IPS DF 6.9 (cell line): ENCODE measurements at regions not wholly inside any gene's neighbourhood (a gene's known extent, or its start where the extent isn't known, plus 50 kb on each side); places are given as distances from the start of the nearest gene placed in this dataset.

ENCODE experiments used
- DNase-seq: peaks from one replicate; pipeline ENCODE4 v3.0.0-alpha.2; 2013; ENCODE audit warnings: low read depth, low spot score
- H3K27ac ChIP-seq: one replicate; pipeline ENCODE4 v1.5.1; 2013; ENCODE audit warnings: low read length, control low read depth
- H3K27me3 ChIP-seq: 2 replicates; pipeline ENCODE4 v1.6.1; 2013; ENCODE audit warnings: mild to moderate bottlenecking, low read length; ENCODE audit not compliant: control insufficient read depth, insufficient read depth
- H3K36me3 ChIP-seq: 2 replicates; pipeline ENCODE4 v1.6.1; 2013; ENCODE audit warnings: low read length; ENCODE audit not compliant: control insufficient read depth, insufficient read depth
- H3K4me1 ChIP-seq: 2 replicates; pipeline ENCODE4 v1.6.1; 2013; ENCODE audit warnings: low read length; ENCODE audit not compliant: control insufficient read depth, insufficient read depth
- H3K4me3 ChIP-seq: 2 replicates; pipeline ENCODE4 v1.5.1; 2013; ENCODE audit warnings: mild to moderate bottlenecking, low read length
- H3K9me3 ChIP-seq: 2 replicates; pipeline ENCODE4 v1.6.1; 2013; ENCODE audit warnings: low read length, inconsistent platforms; ENCODE audit not compliant: control insufficient read depth, insufficient read depth
- WGBS: extraction: QIAGEN DNeasy Blood & Tissue Kit; methylation state at CpG from one replicate; pipeline ENCODE4 v1.1.7; 2013; ENCODE audit warnings: mixed read lengths, missing lambda C conversion rate; ENCODE audit not compliant: insufficient read length, insufficient coverage; 5-methylcytosine and 5-hydroxymethylcytosine counted together

DNA sequence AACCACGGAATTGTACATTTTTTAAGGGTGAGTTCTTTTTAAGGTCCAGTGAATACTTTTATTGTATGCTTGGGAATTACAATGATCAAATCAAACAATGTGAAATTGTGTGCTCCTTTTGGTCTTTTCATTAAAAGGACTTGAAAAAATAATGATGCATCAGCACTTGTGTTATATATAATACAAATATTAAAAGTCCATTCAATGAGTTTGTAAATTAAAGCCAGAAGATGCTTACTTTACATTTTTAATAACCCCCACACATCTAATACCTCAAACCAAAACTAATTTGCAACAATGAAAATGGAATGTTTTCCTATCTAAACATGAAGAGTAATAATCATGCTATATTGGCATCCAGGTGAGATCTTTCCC, 369.8 kb upstream of the LCORL start:
- H3K27ac ChIP-seq = no peak overlapping the region
- H3K4me3 ChIP-seq = no peak overlapping the region
- no peaks in the 10 kb centered on the region for H3K9me3 ChIP-seq
- no peaks in the 10 kb centered on the region for H3K36me3 ChIP-seq
- H3K4me1 ChIP-seq = no peaks in the 10 kb centered on the region; the same call in 1 of the 2 replicates
- DNase-seq = no peak
- WGBS = no CpG with 5 or more reads among the region's 1 CpG
- no peaks in the 10 kb centered on the region for H3K27me3 ChIP-seq

DNA sequence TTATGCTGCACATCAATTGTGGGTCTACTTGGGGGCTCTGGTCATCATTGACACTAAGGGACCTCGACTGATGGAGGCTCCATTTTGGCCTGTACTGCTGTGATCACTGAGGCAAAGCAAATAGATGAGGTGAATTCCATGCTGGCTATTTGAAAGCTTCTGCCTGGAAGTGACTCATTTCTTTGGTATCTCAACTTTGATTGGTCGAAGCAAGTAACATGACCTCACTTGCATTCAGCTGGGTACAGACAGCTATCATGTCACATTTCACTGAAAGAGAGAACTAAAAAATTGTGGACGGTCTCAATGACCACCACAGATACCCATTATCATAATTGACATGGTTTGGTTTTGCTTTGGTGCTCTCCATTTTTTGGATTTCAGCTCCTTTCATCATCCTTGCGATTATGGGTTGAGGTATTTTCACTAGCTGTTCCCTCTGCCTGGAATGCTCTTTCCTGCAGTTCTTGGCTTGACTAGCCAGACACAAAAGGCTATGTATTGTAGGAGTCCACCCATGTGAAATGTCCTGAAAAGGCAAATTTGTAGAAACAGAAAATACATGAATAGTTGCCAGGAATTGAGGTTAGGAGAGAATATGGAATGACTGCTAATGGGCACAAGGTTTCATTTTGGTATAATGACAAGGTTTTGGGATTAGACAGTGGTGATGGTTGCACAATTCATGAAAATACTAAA, 369.2 kb upstream of the LCORL start:
- Histone ChIP-seq H3K4me3 (no peak overlapping the region), H3K9me3 (no peaks in the 10 kb centered on the region), H3K4me1 (no peaks in the 10 kb centered on the region; the same call in 1 of the 2 replicates), H3K27ac (no peak overlapping the region), H3K27me3 (no peaks in the 10 kb centered on the region), H3K36me3 (no peaks in the 10 kb centered on the region)
- no peak for DNase-seq
- no CpG with 5 or more reads among the region's 4 CpGs for WGBS

DNA sequence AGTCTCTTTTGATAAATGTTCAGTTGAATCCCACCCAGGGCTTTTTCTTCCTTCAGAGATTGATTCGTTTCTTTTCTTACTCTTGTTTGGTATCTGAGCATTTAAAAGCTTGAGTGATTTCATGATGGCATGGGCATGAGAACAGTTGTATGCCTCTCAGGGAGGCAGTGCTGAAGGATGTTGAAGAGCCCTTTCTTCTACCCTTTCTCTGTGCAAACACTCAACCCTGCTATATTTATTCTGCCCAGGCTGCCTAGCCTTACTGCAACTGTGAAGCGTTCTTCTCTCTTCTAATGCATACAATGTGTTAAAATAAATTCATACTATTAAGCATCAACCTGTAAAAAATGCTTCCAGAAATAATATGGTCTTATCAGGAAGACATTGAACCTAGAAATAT, 367.6 kb upstream of the LCORL start:
- H3K36me3 ChIP-seq = no peaks in the 10 kb centered on the region
- no peaks in the 10 kb centered on the region for H3K9me3 ChIP-seq
- DNase-seq = no peak
- WGBS = no CpG with 5 or more reads among the region's 2 CpGs
- H3K4me3 ChIP-seq = no peak overlapping the region
- no peaks in the 10 kb centered on the region; the same call in 1 of the 2 replicates for H3K4me1 ChIP-seq
- no peaks in the 10 kb centered on the region for H3K27me3 ChIP-seq
- no peak overlapping the region for H3K27ac ChIP-seq

DNA sequence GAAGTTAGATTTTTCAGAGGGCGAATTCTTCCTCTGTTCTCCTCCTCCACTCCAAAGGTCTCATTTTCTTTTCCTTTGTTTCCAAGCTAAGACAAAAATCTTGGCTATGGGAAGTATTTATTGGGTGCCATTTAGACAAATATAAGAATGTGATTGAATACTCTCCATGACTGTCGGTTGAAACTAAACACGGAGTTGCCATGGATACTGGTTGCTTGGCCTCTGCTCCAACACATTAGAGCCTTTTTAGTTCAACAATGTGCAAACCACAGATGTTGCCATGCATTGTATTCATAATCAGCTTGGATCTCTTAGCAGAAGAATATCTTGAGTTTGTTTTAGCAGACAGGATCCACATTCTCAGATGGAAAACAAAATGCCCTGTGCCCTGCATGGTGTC, 366.5 kb upstream of the LCORL start:
- Histone ChIP-seq H3K36me3 (no peaks in the 10 kb centered on the region), H3K9me3 (no peaks in the 10 kb centered on the region), H3K27me3 (no peaks in the 10 kb centered on the region), H3K4me3 (no peak overlapping the region), H3K4me1 (no peaks in the 10 kb centered on the region; the same call in 1 of the 2 replicates), H3K27ac (no peak overlapping the region)
- no CpG with 5 or more reads among the region's 3 CpGs for WGBS
- no peak for DNase-seq

DNA sequence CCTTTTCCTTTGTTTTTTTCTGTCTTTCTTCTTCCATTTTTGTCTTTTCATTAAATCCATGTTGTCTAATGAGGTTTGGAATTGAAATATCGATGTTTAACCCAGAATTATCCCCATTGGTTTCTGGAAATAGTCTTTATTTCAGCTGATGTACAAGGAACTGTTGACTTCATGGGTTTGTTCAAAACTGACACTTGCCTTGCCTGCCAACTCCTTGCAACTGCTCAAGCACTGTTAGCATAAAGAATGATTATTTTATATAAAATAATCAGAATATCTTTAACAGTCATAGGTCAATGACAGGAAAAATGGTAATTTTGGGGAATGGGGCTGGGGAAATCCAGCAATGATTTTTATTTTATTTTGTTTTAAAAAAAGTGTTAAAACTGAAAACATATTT, 359.6 kb upstream of the LCORL start:
- H3K27me3 ChIP-seq = peaks cover 3% of the 10 kb centered on the region; the same call in 1 of the 2 replicates
- no peaks in the 10 kb centered on the region for H3K4me1 ChIP-seq
- no peaks in the 10 kb centered on the region for H3K9me3 ChIP-seq
- no peak overlapping the region for H3K27ac ChIP-seq
- WGBS = no CpG with 5 or more reads among the region's 1 CpG
- no peak for DNase-seq
- no peak overlapping the region for H3K4me3 ChIP-seq
- no peaks in the 10 kb centered on the region for H3K36me3 ChIP-seq

DNA sequence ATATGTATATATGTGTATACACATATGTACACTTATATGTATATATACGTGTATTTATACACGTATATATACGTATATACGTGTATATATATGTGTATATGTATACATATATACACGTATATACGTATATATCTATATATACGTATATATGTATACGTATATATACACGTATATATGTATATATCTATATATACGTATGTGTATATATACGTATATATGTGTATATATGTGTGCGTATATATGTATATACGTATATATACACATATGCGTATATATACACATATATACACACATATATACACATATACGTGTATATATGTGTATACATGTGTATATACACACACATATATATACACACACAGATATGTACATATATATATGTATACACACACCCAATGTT, 348.0 kb upstream of the LCORL start:
- Histone ChIP-seq H3K9me3 (no peaks in the 10 kb centered on the region), H3K4me1 (no peaks in the 10 kb centered on the region), H3K4me3 (no peak overlapping the region), H3K27ac (no peak overlapping the region), H3K27me3 (no peaks in the 10 kb centered on the region), H3K36me3 (no peaks in the 10 kb centered on the region)
- WGBS = no CpG with 5 or more reads among the region's 15 CpGs
- DNase-seq = no peak

DNA sequence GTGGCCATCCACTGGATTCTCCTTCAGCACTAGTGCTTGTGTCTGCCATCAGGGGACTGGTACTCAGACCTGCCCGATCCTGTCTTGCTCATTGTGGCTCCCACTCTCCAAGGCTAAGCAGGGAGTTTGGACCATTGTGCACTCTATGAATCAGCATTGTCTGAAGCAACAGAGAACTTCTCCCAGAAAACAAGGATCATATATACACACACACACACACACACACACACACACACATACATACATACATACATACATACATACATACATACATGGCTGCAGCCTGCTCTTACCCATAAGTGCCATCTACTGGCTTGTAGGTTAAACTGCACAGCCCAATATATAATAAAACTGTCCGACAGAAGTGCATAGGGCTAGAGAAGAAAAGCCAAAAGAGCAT, 345.3 kb upstream of the LCORL start:
- Histone ChIP-seq H3K27ac (no peak overlapping the region), H3K27me3 (no peaks in the 10 kb centered on the region), H3K36me3 (no peaks in the 10 kb centered on the region), H3K4me3 (no peak overlapping the region), H3K9me3 (no peaks in the 10 kb centered on the region), H3K4me1 (no peaks in the 10 kb centered on the region)
- no CpG with 5 or more reads among the region's 2 CpGs for WGBS
- DNase-seq = no peak

- no CpG with 5 or more reads among the region's 3 CpGs for WGBS
- H3K36me3 ChIP-seq = no peaks in the 10 kb centered on the region
- no peaks in the 10 kb centered on the region for H3K27me3 ChIP-seq
Measured at GRCh38 chr4:18366136-18366535, 344.6 kb upstream of the LCORL start.

DNA sequence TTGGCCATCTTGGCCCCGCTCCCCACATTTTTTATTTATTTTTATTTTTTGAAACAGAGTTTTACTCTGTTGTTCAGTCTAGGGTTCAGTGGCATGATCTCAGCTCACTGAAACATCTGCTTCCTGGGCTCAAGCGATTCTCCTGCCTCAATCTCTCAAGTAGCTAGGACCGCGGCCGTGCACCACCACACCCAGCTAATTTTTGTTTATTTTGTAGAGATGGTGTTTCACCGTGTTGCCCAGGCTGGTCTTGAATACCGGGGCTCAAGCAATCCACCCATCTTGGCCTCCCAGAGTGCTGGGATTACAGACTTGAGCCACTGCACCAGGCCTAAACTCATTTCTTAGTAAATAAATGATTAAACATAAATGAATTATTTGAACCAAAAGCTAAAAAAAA, 322.0 kb upstream of the LCORL start:
- H3K4me1 ChIP-seq = no peaks in the 10 kb centered on the region
- no peak for DNase-seq
- no peaks in the 10 kb centered on the region for H3K27me3 ChIP-seq
- H3K9me3 ChIP-seq = no peaks in the 10 kb centered on the region
- no CpG with 5 or more reads among the region's 7 CpGs for WGBS
- H3K36me3 ChIP-seq = no peaks in the 10 kb centered on the region
- no peak overlapping the region for H3K27ac ChIP-seq
- H3K4me3 ChIP-seq = no peak overlapping the region

More at GRCh38 chr4:18366136-18366535, 344.6 kb upstream of the LCORL start:
- no peaks in the 10 kb centered on the region for H3K4me1 ChIP-seq
- DNase-seq = no peak
- no peak overlapping the region for H3K4me3 ChIP-seq
- H3K9me3 ChIP-seq = no peaks in the 10 kb centered on the region
- H3K27ac ChIP-seq = no peak overlapping the region

DNA sequence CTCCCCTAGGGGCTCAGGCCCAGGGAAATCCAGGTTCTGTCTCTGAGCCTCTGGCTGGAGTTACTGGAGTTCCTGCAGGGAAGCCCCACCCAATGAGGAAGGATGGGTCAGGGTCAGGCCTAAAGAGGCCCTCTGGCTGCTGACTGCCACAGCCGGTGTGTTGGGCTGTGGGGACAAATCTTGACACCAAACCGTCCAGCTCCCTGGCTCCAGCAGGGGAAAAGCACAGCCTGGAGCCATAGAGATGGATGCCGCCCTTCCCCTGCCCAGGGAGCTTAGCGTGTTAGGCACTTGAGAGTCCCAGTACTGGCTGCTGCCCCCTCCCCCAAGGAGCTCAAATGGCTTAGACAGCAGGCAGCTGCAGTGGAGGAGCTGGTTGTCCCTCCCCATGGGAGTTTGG, 321.3 kb upstream of the LCORL start:
- no peak overlapping the region for H3K4me3 ChIP-seq
- no peak for DNase-seq
- no peaks in the 10 kb centered on the region for H3K36me3 ChIP-seq
- H3K27ac ChIP-seq = no peak overlapping the region
- no peaks in the 10 kb centered on the region for H3K27me3 ChIP-seq
- WGBS = no CpG with 5 or more reads among the region's 4 CpGs
- no peaks in the 10 kb centered on the region for H3K9me3 ChIP-seq
- H3K4me1 ChIP-seq = no peaks in the 10 kb centered on the region

DNA sequence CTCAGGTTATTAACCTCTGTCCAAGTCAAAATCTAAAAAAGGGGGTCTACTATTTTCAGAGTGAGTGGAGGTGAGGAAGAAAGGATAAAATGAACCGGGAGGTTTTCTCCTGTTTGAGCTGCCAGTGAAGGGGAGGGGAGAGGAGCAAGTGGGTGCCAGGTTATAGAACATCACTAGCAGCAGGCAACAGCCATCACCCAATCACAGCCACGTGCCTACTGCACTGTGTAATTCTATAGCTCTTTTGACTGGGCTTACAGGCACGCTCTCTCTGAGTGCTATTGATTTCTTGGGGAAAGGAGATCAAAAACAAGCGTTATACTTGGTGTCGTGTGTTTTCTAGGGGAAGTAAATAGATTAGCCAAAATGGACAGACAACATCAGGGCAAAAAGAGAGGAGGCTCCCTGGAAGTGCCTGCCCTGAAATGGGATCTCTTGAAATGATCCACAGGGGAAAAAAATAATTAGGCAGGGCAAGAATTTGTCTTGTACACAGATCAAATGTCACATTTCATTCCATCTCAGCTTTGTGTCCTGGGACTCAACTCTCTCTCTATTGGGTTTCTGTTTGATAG, 300.5 kb upstream of the LCORL start:
- Histone ChIP-seq H3K4me1 (no peaks in the 10 kb centered on the region), H3K27ac (no peak overlapping the region), H3K27me3 (no peaks in the 10 kb centered on the region), H3K4me3 (no peak overlapping the region), H3K9me3 (no peaks in the 10 kb centered on the region), H3K36me3 (no peaks in the 10 kb centered on the region)
- DNase-seq = no peak
- WGBS = no CpG with 5 or more reads among the region's 5 CpGs
